CD4-positive, alpha-beta T cell treated with Interleukin-12 subunit alpha and Interleukin-12 subunit beta, for 1 hour (primary cell): ENCODE measurements at regions not wholly inside any gene's neighbourhood (a gene's known extent, or its start where the extent isn't known, plus 50 kb on each side); places are given as distances from the start of the nearest gene placed in this dataset.

Experiments
- DNase-seq: peaks from one replicate; pipeline ENCODE4 v3.0.0-alpha.2; 2020

DNA sequence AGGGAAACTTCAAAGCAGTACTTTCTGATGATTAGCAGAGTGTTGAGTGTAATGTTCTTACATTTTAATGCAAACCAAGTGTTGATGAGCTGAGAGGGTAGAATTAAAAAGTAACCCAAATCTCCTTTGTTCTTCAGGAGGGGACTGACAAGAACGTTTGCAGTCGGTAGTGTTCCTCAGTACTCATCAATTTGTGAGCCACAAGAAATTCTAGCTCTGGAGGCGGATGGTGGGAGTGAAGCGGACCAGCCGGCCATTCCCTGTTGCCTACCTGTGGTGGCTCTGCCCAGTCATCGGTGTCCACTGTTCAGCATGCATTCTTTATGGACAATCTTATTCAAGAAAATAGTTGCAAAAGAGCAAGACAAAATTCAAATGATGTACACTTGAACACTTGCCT lies 438.6 kb upstream of the POU3F3 start:
- DNase-seq: no peak

DNA sequence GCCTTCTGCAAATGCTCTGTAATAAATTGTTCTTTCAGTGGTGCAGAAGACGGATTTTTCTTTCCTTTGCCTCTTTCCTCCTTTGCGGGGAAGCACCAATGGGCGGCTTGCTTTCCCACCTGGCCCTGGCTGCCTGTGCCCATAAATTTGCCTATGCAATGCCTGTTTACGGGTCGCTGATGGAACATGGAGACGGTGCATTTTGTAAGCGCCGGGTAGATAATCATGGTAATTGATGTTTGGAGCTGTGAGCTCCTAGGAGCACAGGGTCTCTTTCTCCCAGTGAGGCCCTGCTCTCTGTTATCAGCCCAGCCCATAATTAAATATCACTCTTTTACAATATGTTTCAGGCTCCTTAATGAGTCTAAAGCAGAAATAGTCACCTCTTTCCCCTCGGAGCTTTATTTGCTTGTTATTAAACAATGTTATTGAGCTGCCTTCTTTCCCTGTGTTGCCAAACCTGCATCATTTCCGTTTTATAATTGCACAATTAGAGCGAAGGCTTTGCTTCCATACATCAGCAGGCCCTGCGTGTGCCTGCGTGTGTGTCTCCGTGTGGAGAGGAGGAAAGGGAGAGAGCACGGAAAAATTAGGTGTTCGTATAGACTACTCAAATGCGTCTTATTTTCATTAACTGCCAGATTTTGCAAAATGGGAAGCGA lies 437.4 kb upstream of the POU3F3 start:
- no peak for DNase-seq

DNA sequence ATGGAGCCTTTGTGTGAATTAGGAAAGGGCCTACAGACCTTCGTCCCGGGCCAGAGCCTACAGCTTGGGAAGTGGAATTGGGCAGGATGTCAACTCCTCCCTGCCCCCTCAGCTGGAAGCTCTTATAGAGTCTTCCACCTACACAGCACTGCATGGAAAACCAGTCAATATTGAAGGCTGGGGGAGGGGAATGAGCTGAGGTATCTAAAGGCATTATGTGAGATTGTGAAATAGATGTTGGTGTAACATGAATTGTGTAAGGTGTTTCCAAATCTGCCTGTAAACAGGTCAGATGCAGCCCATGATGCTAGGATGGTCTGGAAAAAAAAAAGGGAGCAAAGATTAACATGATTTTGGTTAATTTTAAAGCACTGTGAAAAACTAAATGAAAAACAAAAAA lies 433.5 kb upstream of the POU3F3 start:
- no peak for DNase-seq

DNA sequence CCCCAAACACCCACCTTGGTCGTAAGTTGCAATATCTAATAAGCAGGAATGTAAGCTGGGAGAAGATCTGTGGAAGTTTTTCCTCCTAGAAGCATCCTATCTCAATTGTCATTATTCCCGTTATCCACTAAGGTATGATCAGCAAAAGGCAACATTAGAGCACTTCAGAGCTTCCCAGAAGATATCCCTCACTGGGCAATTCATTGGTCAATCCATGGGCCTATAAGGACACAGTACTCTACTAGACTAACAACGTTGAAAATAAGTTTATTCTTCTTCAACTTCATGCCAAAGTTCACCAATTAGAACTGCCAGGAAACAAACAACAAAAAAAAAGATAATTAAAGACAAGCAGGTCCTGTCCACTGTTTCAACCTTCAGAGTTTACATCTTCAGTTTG lies 433.0 kb upstream of the POU3F3 start:
- no peak for DNase-seq

DNA sequence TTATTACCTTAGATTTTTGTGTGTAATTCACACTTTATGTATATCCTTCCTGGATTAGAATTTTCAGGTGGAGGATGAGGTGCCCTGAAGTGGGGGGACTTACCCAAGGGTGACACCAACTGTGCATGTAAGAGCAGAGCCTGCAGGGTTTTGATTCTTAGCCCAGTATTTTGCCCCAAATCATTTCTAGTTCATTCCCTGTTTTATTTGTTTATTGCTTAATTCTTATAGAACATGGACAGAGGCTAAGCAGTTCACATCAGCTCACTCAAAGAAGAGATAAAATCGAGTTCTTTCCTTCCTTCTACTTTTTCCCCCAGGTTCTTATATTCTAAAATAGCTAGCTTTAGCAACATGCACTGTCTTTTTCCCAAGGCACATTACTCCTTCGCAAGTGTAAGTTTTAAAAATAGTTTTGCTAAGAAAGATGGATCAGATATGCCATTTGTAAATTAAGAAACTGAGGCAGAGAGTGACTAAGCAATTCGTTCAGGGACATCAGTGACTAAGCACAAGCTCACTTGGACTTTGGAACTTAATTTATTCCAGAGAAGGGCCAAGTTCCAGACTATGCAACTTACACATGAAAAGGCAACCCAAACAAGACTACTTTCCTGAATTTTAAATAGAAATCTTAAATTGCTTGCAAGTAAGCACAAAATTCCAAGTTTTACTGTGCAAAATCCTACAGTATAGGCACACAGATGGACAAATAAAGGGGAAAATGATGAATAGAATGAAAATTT lies 427.9 kb upstream of the POU3F3 start:
- no peak for DNase-seq

DNA sequence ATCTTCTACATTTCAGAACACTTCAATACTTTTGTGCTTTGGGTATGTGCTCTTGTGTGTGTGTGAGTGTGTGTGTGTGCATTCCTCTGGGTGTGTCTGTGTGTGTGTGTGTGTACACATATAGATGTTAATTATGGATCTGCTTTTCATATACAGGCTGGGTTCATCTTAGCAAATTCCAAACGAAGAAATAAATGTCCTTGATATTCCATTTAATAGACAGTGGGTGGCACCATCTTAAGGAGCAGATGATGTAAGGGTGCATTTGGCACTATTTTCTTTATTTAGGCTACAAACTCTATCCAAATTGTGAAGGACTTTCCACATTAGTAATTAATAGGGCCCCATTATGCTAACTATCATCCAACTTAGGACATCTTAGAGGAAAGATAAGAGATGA lies 425.8 kb upstream of the POU3F3 start:
- DNase-seq: no peak

DNA sequence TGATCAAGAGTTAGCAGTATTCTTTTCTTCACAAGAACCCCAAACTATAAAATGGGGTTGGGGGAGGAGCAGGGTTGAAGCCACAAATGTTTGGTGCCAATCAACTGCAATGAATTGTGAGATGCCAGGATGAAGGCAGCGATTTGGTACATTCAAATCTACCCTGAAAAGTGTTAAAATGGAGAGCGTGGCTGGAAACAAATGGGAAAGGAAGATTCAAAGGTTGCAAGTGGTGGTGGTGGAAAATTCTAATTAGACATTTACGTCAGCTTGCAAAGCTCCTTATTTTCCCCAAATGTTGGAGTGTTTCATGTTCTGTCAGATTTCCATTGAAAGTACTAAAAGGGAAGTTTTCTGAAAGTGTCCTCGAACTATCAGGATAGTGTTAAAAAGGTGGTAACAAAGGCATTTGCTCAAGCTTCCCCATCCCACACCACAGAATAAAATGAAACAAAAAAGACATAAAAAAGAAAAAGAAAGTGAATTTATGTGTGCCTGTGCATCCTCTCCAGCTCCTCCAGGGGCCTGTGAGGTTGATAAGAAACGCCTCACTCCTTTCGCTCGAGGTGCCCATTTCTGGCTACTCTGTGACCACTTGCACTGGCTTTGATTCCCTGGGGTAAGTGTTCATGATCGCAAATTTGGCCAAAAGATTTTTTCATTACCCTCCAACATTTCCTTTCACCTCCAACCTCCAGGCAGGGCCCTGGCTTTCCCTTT lies 424.1 kb upstream of the POU3F3 start:
- DNase-seq: no peak

DNA sequence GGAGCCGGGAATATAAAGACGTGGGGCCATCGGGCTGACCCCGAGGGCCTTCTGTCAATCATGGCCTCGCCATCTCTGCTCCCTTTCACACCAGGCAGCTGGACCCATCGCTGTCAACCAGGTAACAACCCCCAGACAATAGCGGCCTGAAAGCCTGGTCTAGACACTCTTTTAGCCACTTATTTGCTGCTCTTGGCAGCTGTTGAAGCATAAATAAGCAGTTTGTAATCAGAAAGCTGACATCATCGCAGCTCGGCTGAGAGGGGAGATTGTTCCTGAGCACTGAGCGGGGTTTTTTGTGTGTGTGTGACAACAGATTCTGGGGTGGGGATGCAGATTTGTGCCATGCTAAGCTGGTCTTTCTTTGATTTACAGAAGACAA lies 423.6 kb upstream of the POU3F3 start:
- DNase-seq: no peak

DNA sequence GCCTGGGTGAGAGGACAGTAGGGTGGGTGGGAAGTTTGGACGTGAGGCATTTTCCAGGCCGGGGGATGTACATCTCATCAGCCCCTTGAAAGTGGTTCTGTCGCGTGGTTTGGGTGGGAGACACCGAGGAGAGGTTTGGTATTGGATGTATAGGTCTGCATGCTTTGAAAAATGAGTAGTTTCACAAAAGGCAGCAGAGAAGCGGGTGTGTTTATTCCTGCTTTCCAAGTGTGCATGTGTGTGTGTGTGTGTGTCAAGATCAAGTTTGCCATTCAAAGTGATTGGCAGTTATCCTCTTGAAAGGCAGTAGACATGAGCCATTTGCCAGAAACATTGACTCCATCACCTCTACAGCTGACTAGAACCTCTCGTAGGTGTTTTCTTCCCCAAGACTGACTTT lies 423.1 kb upstream of the POU3F3 start:
- no peak for DNase-seq

DNA sequence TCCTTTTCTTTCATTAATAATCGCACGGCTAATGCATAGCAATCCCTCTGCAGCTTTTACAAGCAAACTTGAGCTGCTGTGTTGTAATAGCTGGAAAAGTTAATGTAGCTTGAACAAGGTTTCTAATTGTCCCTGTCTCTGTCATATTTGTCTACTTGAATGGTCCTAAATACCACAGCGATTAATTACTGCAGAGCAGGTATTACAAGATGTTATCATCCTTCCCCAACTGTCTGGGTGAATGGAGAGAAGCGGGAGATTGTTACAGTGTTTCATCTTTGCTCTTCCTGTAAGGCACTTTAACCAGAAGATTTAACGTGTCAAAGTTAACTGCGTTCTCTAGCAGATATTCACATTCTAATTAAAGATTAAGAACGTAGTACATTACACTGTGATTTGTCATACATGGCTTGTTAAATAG lies 422.2 kb upstream of the POU3F3 start:
- DNase-seq: no peak

DNA sequence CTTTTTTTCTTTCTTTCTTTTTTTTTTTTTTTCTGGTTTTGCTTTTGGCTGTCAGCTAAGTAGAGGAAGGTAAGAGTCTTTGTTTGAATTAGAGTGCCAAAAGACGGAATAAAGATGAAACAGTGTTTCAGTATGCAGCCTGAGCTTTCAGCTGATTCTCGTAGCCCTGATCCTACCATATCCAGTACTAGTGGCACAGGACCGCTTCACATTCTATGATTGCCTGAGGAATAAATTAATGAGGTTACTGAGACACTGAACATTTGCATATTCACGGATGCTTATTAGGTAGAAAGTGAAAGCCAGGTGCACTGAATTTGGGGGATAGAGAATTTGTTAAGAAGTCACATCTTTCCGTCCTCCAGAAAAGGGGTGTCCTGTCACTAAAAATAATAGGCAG lies 421.5 kb upstream of the POU3F3 start:
- DNase-seq: no peak

DNA sequence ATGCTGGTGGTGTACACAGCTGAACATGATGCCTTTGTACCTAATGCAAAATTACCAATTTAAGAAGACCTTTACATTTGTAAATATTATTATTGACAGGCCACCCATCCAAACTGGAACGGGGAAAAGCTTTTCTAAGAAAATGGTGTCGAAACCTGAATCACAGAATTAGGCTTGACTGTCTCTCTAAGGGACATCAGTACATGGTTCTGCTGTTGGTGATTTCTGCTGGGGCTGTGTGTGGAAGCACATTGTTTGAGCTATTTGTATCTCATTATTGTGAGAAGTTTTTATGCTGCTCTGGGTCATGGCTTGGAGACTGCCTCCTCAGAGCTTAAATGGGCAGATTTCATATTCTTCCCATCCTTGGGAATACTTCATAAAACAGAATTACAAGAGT lies 420.9 kb upstream of the POU3F3 start:
- DNase-seq: no peak

DNA sequence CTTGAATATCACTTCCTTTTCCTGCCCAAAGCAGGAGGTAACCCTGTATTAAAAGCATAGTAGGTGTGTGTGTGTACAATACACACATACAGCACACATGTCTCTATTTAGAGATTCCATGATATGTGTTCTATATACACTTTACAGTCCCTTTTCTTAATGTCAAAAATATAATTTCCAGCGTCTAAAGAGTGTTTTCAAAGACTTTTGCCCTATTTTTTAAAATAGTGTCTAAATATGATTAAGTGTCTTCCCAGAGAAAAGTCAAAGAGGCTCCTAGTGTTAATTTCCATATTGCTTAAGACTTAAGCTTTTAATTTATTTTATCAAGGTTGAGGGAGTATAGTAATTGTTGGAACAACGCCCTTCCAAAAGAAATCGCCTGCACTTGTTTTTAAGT lies 420.3 kb upstream of the POU3F3 start:
- no peak for DNase-seq

DNA sequence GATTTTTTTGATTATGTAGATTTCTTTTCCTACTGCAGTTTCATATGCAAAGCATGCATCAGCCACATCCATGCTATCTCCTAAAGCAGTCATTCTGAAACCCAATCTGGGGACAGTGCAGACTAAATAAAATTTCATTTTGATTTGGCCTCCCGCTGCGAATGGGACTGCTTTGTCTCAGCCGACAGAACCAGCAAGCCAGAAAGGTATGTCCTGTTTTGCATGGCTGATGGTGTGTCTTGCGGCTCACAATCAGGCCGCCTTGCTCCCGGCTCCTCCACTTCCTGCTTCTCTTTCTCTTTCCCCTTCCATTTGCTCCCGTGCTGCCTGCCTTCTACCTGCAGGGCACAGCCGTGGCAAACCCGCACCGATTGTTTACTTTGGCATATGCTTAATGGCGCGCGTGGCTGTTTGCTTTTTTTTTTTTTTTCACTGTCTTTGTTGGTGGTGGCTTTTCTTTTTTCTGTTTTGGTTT lies 419.6 kb upstream of the POU3F3 start:
- no peak for DNase-seq

DNA sequence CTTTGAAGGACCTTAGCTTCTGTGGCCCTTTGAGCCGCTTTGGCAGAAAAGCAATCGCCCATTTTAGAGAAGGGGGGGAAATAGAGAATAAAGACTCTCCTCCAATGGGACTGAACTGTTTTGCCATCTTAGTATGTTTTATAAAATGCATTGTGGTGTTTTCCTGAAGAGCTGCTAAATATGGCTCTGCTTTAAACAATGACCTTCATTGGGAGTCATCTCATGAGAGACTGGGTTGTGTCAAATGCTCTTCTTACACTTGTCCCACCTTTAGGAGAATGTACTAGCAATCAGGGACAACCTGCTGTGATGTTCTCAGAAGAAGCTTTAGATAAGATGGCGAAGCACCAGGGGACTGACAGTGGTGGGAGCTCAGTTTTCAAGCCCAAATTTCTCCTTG lies 418.9 kb upstream of the POU3F3 start:
- DNase-seq: no peak

DNA sequence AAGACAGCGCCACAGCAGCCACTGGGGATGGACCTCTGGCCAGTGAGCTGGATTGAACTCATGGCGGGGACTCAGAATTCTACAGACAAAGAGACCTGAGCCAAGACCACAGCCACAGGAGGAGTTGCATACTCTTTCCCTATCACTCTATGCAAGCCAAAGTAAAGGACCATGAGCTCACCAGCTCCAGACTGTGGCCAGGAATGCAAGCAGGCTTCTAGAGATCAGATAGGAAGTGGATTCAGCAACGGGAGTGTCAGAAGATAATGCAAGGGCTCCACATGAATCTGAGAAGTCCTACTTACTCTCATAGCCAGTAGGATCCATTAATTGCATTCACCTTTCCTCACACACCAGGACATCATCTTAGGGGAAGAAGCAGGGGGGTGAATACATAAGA lies 415.4 kb upstream of the POU3F3 start:
- no peak for DNase-seq

DNA sequence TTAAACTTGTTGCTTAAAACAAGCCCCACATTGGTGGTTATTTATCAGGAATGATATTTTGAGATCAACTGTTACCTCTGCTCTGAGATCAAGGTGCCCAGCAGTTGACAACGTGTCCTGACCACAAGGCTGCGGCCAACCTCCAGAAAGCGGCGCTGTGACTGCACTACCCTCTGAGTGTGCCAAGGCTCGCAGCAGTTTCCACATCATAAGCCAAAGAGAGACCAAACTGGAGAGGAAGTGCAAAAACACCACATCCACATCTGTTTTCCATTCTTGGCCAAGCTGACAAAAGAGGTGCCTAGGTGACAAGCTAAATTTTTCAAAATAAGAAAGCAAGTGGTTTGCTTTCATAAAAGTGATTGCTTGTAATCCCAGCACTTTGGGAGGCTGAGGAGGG lies 410.8 kb upstream of the POU3F3 start:
- DNase-seq: no peak

DNA sequence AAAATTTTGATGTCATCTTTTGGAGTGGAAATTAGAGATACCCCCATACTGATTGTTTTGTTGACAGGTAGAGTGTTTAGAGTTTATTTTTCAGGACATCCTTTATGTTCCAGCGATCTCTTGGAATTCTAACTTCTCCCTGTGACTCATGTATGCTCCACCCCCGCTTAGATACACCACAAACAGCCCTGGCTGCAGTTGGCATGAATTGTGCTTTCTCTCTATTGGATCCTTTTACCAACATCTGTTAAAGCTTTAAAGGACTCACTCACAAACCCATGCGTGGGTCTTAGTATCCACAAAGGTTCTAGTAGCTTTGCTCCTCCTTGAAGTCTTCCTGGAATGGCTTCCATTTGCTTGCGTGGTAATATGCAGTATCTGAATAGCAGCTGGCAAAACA lies 409.5 kb upstream of the POU3F3 start:
- no peak for DNase-seq

DNA sequence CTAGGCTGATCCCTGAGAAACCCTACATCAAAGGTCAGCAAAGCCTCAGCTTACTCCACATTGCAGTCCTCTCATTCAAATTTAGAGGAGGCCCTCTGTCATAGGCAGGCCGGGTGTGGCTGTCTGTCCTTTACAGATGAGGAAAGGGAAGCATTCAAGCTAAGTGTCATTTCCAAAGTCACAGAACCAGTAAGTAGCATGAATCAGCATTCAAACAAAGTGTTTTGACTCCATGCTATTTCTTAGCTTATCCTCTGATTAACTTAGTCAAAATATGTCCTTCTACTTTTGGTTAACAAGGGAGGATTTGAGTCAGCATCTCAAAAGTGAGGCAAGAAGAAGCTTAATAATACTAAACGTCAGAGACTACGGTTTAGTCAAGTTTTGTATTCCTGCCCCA lies 409.0 kb upstream of the POU3F3 start:
- no peak for DNase-seq

DNA sequence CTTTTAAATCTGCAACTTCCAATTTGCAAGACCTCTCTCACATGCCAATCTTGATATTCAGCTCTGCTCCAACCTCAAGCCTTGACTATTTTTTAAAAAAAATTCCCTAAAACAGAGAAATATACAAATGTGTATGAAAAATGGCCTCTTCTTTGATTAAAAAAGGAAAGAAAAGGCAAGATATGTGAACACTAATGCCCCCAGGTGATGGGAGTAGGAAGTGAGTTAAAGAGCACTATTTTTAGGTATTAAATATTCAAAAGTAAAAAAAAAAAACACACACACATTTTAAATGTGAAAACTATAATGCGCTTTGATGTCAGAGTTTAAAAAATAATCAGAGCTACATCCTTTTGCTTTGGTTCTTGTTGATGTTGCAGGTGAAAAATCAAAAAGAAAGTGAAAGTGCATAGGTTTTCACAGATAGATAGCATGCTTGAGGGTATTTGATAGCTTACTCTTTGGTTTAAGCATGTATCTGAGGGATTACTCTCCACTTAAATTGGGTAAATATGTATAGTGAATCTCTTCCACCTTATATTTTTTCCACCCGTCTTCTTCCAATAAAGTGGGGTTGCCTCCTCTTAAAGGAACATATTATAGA lies 406.0 kb upstream of the POU3F3 start:
- no peak for DNase-seq

DNA sequence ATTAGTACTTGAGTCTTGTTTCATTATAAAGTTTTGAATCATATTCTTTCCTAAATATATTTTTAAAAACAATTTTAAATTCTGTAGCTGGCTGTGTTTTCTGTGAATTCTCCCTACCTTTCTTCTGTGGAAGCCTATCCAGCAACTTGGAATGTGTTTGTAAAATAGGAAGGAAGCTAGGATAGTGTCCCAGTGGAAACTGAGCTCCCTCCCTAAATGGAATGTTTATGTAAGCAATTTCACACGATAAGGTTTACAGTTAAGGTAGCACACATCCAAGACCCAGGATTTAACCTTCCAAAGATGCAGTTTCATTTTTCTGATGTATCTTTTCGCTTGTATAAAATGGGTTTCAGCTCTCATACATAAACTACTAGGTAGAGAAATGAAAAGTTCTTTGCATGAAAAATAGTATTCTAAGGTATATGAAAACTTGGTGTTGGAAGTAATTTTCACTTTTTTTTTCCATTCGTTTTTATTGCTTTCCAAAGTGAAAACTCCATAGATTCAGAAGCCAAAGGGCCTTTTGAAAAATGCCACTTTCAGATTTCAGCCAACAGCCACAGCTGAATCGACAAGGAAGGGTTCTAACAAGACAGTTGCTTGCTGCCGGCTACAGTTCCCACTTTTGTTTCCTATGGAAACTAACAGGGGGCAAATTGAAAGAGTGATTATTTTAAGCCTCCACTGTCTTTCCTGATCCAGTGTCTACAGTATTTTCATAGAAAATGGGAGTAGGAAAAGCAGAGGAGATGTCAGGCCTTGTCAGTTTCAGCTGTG lies 405.1 kb upstream of the POU3F3 start:
- DNase-seq: no peak

DNA sequence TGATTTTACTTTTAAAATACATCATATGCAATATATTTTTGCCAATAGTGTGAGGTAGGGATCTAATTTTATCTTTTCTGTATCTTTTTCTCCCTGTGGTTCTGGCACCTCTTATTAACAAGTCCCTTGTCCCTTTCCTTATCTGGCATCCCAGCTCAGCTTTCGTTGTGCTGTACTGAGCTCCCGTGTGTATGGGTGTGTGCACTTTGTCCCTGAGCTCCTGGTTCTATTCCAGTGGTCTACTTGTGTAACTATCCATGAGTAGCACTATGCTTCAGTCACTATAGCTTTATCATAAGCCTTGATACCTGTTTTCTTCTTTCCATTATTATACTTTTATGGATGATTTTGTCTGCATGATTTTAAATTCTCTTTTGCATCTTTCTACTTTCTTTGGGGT lies 401.4 kb upstream of the POU3F3 start:
- no peak for DNase-seq

DNA sequence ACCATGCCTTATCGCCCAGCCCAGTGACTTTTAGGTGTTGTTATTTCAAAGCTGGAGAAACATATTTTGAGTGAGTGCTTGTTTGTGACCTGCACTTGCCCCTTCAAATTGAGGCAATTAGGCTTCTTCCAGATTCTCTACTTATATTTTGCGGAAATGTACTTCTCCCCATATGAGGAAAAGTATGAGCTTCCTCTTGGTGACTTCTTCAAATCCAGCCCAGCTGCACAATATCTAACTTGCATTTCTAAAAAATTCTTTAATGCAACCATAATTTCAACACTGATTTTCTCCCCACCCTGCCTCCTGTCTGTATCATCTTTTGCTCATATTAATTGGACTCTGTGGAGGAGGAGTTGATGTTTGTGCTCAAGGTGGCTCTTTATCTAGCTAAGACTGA lies 391.2 kb upstream of the POU3F3 start:
- no peak for DNase-seq
